SW480 (cell line): ENCODE measurements at regions not wholly inside any gene's neighbourhood (a gene's known extent, or its start where the extent isn't known, plus 50 kb on each side); places are given as distances from the start of the nearest gene placed in this dataset.
"Not testable (repeated sequence)": the region's sequence is repeated elsewhere in the genome, so short reads cannot be mapped to it uniquely, and the experiment has no call there.

ENCODE experiments used
- DNase-seq: peaks from one replicate; pipeline ENCODE4 v3.0.0-alpha.2; 2016; ENCODE audit warnings: low spot score

DNA sequence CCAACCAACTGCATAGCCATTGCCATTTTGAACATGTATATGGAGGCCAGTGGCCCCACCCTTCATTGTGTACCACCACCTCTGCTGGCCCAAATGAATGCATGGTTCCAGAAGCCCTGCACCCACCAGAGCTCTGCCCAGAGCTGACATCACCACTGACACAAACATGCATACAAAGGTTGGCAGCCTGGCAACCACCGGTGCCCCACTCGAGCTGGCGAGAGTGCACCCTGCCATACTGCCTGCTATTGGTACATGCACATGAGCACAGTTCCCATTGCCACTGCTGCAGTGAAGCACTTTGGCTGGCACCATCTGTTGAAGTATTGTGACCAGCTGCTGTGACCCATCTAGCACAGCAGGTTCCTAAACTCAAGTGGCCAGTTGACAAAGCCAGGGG is 1564.9 kb downstream of the OLFM4 start:
- no peak for DNase-seq

DNA sequence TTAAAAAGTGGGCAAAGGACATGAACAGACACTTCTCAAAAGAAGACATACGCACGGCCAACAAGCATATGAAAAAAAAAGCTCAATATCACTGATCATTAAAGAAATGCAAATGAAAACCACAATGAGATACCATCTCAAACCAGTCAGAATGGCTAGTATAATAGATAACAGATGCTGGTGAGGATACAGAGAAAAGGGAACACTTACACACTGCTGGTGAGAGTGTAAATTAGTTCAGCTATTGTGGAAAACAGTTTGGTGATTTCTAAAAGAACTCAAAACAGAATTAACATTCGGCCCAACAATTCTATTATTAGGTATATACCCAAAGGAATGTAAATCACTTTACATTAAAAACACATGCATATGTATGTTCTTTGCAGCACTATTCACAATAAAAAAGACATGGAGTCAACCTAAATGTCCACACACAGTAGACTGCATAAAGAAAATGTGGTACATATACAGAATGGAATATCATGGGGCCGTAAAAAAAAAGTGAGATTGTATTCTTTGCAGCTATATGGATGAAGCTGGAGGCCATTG is 1569.0 kb downstream of the OLFM4 start:
- no peak for DNase-seq

DNA sequence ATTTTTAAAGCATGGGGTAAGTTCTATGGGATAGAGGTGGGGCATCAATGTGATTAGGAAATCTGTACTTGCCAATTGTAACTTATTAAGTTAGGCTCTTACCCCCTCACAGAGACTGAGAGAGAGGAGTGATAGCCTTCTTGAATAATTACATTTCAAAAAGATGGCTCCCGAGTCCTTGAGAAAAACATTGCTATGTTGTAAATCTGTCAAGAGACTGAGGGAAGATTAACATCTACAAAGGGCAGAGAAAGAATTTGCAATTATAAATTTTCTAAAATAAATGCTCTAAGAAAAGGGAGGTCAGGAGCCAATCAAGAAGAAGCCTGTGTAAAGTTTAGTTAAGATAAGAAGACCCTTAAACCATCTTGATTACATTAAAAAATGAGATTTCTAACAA is 1570.8 kb downstream of the OLFM4 start:
- DNase-seq = no peak

DNA sequence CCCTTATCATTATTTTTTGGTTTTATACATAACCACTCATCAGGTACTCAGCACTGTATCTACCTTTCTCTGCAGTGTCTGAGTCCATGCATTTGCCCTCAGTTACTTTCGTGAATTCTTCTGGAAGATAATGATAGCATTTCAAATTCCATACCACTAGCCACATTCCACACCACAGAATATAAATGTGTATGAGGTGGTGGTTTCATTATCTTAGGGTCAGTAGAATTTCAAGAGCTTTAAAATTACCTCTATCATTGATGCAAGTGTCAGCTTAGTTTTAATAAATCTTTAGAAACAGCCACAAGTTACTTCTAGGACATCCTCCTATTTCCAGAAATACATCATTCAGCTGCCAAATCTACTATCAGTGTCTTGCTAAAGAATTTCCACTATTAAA is 1578.3 kb downstream of the OLFM4 start:
- DNase-seq = no peak

DNA sequence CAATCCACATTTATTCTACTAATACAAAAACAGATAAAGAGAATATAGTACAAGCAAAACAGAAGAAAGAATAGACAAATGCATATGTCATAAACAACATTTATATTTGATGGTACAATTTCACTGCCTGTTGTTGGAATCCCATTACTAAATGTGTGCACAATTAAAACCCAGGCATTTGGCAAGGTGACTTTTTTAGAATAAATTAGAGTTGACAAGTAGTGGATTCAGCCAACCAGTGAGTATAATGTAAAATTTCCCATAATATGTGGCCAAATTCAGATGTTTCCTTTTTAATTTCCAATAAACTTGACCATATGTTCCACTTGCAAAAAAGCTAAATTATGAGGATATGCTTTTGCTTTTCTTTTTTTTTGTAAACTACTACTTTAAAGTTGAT is 1578.8 kb downstream of the OLFM4 start:
- DNase-seq = no peak

DNA sequence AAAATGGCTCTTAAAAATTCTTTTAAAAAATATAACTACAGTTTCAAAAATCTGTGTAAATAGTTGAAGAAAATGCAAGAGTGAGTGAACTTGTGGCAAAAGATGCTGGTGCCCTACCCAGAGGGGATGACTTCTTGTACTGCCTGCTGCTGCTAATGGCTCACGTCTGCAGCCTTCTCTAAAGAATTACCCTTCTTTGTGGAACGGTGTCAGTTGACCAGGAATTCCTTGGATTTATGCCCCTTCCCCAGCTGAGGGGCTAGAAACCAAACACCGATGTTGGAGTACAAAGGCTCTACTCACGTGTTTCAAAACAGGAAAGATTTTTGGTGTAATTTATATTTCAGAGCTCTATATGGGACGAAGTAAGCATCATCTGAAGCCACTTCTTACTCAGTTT is 1582.8 kb downstream of the OLFM4 start:
- DNase-seq = no peak

DNA sequence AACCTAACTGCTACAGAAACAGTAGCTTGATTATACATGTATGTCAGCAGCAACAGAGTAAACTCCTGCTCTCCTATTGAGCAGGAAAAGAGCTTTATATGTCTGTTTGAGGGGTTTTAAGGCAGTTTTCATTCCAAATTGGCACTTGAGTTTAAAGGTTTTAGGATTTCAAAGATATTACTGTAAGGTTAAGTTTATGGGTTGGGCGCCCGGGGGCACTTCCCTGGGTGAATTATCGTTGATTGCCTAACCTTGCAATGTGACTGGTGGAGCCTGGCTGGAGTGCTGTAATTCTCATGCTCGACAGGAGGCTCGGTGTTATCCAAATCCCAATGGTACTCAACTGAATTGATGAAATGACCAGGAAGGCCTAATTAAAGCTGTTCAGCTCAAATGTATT is 1586.1 kb downstream of the OLFM4 start:
- no peak for DNase-seq

DNA sequence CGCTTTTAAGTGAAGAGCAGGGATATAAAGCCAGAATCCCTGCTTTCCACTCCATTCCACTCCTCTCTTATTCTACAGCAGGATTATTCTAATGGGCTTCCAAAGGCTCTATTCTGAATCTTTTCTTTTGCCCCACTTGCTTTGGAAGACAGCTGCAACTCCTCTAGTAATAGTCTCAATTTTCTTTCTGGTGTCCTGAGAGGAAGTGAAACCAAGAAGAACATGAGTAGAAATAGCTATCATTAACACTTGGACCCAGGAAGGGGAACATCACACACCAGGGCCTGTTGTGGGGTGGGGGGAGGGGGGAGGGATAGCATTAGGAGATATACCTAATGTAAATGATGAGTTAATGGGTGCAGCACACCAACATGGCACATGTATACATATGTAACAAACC is 1597.9 kb downstream of the OLFM4 start:
- DNase-seq = not testable (repeated sequence)

- no peak for DNase-seq
These were observed 1599.2 kb downstream of the OLFM4 start for GRCh38 chr13:54627646-54628372.

DNA sequence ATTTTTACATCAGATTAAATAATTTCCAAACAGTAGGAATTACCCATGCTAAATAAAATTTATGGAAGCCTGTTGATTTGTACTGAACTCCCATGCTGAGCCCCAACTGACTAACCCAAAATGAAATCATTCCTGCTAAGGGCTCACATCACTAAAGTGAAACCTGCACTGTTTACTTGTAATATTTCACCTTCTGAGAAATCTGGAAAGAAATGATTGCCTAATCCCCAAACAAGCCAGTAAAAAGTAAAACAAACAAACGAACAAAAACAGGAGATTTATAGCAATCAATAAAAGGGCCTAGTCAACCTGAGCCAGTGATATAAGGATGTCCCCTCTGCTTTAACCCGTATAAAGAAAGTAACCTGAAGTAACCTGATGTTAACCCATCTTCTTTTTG is 1599.8 kb downstream of the OLFM4 start:
- DNase-seq = no peak

- no peak for DNase-seq
These were observed 1604.8 kb downstream of the OLFM4 start for GRCh38 chr13:54633456-54633855.

GRCh38 chr13:54636231-54636630 is 1607.6 kb downstream of the OLFM4 start:
- no peak for DNase-seq

DNA sequence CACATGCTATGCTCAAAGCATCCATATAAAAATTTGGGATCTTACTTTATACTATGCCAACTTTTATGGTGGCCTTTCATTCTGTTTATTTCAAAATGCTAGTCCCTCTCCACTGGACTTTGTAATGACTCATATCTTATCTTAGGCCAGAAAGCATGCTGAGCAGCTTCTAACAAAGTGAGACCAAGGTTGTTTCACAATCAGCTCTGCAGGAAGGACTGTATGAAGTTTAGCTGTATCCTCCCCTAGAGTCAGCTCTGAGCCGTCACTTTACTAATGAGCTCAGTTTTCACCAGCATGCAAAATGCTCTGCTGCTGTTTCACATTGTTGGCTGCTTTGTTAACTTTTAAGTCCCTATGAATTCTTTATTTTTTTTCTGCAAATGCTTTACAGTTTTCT is 1608.8 kb downstream of the OLFM4 start:
- DNase-seq = no peak

GRCh38 chr13:54640719-54641118 is 1612.1 kb downstream of the OLFM4 start:
- DNase-seq = no peak

GRCh38 chr13:54643863-54644262 is 1615.2 kb downstream of the OLFM4 start:
- no peak for DNase-seq

DNA sequence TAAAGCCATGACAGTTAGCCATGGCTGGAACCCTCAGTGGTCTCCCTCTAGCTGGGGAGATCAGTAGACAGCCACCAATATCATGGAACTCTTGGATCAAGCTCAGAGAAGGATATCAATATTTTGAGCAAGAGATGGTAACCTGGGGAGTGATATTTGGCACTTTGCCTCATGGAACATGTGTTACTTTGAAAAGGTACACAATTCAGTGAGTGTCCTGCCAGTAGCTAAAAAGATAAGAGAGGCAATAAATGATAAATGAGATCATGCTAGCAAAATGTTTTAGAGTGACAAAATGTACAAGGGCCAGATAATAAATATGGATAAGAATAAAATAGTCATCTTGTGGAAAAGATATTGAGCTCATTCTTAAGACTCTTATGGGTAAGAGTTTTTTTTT is 1618.7 kb downstream of the OLFM4 start:
- no peak for DNase-seq

- no peak for DNase-seq
These were observed 1629.0 kb downstream of the OLFM4 start for GRCh38 chr13:54657588-54657987.

DNA sequence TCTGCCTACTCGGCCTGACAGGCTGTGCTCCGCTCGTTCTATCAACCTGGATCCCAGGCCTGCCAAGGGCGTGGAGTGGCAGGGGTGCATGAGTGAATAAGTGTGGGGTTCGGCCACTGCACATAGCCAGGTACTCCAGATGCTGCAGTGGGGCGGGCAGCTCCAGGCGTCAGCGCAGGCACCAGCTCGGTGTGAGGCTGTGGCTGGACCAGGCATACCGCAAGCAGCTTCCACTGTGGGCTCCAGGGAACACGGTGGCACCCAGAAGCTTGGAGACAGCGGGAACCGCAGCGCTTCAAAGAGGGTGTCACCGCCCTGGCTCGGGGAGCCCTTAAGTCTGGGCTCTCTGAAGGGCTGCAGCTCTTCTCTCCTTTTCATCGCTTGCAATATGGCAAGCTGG is 1630.2 kb downstream of the OLFM4 start:
- no peak for DNase-seq

GRCh38 chr13:54660277-54660676 is 1631.7 kb downstream of the OLFM4 start:
- no peak for DNase-seq

GRCh38 chr13:54676526-54677113 is 1648.0 kb downstream of the OLFM4 start:
- DNase-seq = no peak

DNA sequence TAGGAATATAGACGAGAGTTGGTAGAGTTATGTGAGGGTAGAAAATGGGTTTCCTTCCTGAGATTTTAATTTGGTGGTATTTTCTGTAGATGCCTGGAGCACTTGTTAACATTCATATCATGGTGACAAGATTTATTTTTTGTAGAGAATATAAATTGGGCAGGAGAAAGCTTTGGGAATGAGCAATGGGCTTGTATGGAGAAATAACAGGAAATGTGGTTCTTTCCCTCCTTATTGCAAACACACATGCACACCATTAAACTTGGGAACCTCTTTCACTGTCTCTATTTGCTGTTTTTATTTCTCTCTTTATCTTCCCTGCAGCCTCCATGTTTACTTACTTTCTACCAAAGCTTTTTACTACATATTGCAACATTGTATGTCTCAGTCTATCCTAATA is 1653.6 kb downstream of the OLFM4 start:
- no peak for DNase-seq

DNA sequence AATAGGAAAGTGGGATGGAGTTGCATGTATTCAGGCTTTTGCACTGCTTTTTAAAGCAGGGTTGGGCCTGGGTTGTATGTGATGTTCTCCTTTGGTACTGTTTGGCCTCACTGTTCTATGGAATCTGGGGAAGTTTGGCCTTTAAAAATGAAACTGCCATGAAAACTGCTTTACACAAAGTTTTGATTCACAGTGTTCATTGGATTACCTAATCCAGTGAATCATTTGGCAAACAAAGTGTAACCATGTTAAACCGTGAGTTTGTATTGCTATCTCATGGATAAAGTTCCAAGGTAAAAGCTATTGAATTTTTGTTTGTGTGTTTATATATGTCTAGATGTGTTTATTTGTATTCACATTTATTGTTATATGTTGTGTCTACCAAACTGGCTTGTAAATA is 1658.6 kb downstream of the OLFM4 start:
- no peak for DNase-seq

DNA sequence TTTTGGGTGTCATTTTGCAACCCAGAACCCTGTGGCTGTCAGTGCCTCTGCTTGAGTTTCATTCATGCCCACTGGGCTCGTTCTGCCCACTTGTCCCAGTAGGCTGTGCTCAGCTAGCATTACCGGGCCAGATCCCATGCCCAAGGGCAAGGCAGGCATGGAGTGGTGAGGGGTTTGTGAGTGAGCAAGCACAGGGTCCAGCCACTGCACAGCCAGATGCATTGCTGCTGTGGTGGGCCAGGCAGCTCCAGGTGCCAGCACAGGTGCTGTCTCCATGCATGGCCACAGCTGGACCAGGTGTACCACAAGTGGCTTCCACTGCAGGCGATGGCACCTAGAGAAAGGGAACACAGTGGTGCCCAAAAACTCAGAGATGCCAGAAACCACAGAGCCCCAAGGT is 1671.2 kb downstream of the OLFM4 start:
- no peak for DNase-seq

DNA sequence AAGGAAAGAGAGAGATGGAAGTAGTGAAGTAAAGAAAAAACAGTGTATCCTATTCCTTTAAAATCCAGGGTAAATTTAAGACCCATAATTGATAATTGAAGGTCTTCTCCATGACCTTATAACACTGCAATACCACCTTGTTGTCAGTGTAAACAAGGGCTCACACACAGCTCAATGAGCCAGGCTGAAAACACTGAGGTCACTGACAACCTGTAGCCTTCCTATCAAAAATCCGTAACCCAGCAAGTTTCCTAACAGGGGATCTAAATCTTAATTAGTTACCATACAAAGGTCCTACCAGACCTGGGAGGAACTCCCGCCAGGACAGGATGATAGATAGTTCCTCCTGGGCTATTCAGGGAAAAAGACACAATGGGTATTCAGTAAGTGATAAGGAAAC is 1677.1 kb downstream of the OLFM4 start:
- no peak for DNase-seq
